ENCODE measurements at regions not wholly inside any gene's neighbourhood (a gene's known extent, or its start where the extent isn't known, plus 50 kb on each side); places are given as distances from the start of the nearest gene placed in this dataset.

DNA sequence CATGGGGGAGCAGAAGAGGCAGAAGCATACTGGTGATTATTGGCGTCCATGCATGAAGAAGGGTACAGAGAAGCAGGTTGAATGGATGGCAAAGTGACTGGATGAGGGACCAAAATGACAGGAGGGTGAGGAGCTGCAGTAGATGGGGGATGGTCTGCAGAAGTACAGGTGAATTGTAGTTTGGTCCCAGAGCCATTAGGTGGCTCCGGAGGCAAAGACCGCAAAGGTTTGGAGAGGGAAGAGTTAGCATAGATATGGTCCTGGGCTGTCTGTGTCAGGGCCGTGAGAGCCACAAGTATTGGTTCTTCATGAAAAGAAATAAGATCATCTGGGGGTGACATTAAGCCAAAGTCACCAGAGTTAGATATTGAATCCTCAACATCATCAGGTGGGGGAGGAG is 59.0 kb upstream of the ZNF726 start:
- Histone ChIP-seq H3K36me3 (ENCODE audit: control insufficient read depth in 2 of 2, extremely low read depth in 1 of 2, insufficient read depth in 2 of 2, low read length in 2 of 2) (no peaks in the 10 kb centered on the region), H3K79me2 (ENCODE audit: control insufficient read depth, insufficient read depth, low read length) (no peaks in the 10 kb centered on the region), H3K4me1 (ENCODE audit: control insufficient read depth, extremely low read depth, insufficient read depth, low read length) (no peaks in the 10 kb centered on the region), H2AFZ (ENCODE audit: control insufficient read depth, low read length) (no peak overlapping the region), H3K27ac (ENCODE audit: control insufficient read depth, insufficient read depth, low read length) (no peak overlapping the region), H3K27me3 (ENCODE audit: control insufficient read depth, extremely low read depth, insufficient read depth, low read length) (no peaks in the 10 kb centered on the region), H3K9me3 (ENCODE audit: control insufficient read depth, low read depth, low read length) (peaks cover 3% of the 10 kb centered on the region), H3K4me3 (ENCODE audit: control insufficient read depth in 2 of 3, extremely low read depth in 1 of 3, insufficient read depth in 2 of 3, low read depth in 1 of 3, low read length in 3 of 3) (no peak overlapping the region), H3K9ac (ENCODE audit: control insufficient read depth, extremely low read depth, insufficient read depth, low read length) (no peak overlapping the region), H3K9me1 (ENCODE audit: control insufficient read depth, extremely low read depth, insufficient read depth, low read length) (no peaks in the 10 kb centered on the region), H4K20me1 (ENCODE audit: control insufficient read depth, extremely low read depth, insufficient read depth, low read length) (no peaks in the 10 kb centered on the region), H3K4me2 (ENCODE audit: control insufficient read depth, extremely low read depth, insufficient read depth, low read depth, low read length) (no peak overlapping the region)
- DNase-seq (ENCODE audit: low read depth, low spot score) (no peak), FAIRE-seq (no peak)
- TF ChIP-seq EZH2 (IDR thresholded peaks at IDR 0.05; ENCODE audit: low read length) = no peak
- TF ChIP-seq, protein P1, sequence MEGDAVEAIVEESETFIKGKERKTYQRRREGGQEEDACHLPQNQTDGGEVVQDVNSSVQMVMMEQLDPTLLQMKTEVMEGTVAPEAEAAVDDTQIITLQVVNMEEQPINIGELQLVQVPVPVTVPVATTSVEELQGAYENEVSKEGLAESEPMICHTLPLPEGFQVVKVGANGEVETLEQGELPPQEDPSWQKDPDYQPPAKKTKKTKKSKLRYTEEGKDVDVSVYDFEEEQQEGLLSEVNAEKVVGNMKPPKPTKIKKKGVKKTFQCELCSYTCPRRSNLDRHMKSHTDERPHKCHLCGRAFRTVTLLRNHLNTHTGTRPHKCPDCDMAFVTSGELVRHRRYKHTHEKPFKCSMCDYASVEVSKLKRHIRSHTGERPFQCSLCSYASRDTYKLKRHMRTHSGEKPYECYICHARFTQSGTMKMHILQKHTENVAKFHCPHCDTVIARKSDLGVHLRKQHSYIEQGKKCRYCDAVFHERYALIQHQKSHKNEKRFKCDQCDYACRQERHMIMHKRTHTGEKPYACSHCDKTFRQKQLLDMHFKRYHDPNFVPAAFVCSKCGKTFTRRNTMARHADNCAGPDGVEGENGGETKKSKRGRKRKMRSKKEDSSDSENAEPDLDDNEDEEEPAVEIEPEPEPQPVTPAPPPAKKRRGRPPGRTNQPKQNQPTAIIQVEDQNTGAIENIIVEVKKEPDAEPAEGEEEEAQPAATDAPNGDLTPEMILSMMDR (optimal IDR thresholded peaks at IDR 0.05 in 1 of 3, IDR thresholded peaks at IDR 0.05 in 1 of 3, conservative IDR thresholded peaks at IDR 0.05 in 1 of 3; ENCODE audit: extremely low read depth in 1 of 3, insufficient read depth in 2 of 3, low read length in 3 of 3) = peak in 1 of 3 experiments; percentile 16
- dilution Hi-C loops (cut with MboI; ENCODE audit: extremely low pct_ligation_motif_present, low sequenced_read_pairs) = no loop called here

DNA sequence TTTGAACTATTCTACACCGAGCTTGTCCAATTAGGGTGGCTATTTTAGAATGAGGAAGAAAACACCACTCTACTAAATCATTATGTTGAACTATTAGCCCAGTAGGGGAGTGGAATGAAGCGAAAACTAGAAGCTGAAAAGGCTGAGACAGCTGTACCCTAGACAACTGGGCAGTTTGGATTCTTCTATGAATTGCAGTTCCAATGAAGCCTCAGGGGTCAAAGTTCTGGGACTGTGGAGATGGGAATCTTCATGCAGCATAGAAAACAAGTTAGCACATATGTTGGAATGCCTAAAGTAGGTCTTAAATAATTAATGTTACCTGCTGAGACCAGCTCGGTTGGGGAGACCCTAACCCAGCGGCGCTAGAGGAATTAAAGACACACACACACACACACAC is 62.7 kb upstream of the ZNF726 start:
- Histone ChIP-seq H3K4me3 (ENCODE audit: control insufficient read depth in 2 of 3, extremely low read depth in 1 of 3, insufficient read depth in 2 of 3, low read depth in 1 of 3, low read length in 3 of 3) (no peak overlapping the region), H3K79me2 (ENCODE audit: control insufficient read depth, insufficient read depth, low read length) (no peaks in the 10 kb centered on the region), H3K36me3 (ENCODE audit: control insufficient read depth in 2 of 2, extremely low read depth in 1 of 2, insufficient read depth in 2 of 2, low read length in 2 of 2) (no peaks in the 10 kb centered on the region), H4K20me1 (ENCODE audit: control insufficient read depth, extremely low read depth, insufficient read depth, low read length) (no peaks in the 10 kb centered on the region), H3K4me2 (ENCODE audit: control insufficient read depth, extremely low read depth, insufficient read depth, low read depth, low read length) (no peak overlapping the region), H3K27me3 (ENCODE audit: control insufficient read depth, extremely low read depth, insufficient read depth, low read length) (no peaks in the 10 kb centered on the region), H3K9me1 (ENCODE audit: control insufficient read depth, extremely low read depth, insufficient read depth, low read length) (no peaks in the 10 kb centered on the region), H3K27ac (ENCODE audit: control insufficient read depth, insufficient read depth, low read length) (no peak overlapping the region), H3K4me1 (ENCODE audit: control insufficient read depth, extremely low read depth, insufficient read depth, low read length) (no peaks in the 10 kb centered on the region), H3K9ac (ENCODE audit: control insufficient read depth, extremely low read depth, insufficient read depth, low read length) (no peak overlapping the region), H2AFZ (ENCODE audit: control insufficient read depth, low read length) (no peak overlapping the region), H3K9me3 (ENCODE audit: control insufficient read depth, low read depth, low read length) (peaks cover 3% of the 10 kb centered on the region)
- TF ChIP-seq, protein P1 (optimal IDR thresholded peaks at IDR 0.05 in 1 of 3, IDR thresholded peaks at IDR 0.05 in 1 of 3, conservative IDR thresholded peaks at IDR 0.05 in 1 of 3; ENCODE audit: extremely low read depth in 1 of 3, insufficient read depth in 2 of 3, low read length in 3 of 3) = no peak
- no peak for TF ChIP-seq EZH2 (IDR thresholded peaks at IDR 0.05; ENCODE audit: low read length)
- DNase-seq (ENCODE audit: low read depth, low spot score) (no peak), FAIRE-seq (no peak)
- dilution Hi-C loops (cut with MboI; ENCODE audit: extremely low pct_ligation_motif_present, low sequenced_read_pairs) = no loop called here
